MM.1S (cell line): ENCODE measurements at regions not wholly inside any gene's neighbourhood (a gene's known extent, or its start where the extent isn't known, plus 50 kb on each side); places are given as distances from the start of the nearest gene placed in this dataset.

Experiments used
- DNase-seq: peaks from one replicate; pipeline ENCODE4 v3.0.0-alpha.2; 2015
- H2AFZ ChIP-seq: fragments of 300-600 bp; sonication (generic); 2 replicates; pipeline ENCODE4 v1.6.0; 2016; ENCODE audit warnings: antibody characterized with exemption, low read length
- H3F3A ChIP-seq: fragments of 300-600 bp; sonication (generic); 2 replicates; pipeline ENCODE4 v1.6.1; 2016; ENCODE audit warnings: mild to moderate bottlenecking, antibody characterized with exemption, low read length, moderate library complexity, mixed read lengths; ENCODE audit not compliant: insufficient read depth
- H3K27ac ChIP-seq: fragments of 300-600 bp; sonication (generic); 2 replicates; pipeline ENCODE4 v1.5.1; 2016; ENCODE audit warnings: mild to moderate bottlenecking, low read length
- H3K27me3 ChIP-seq: fragments of 300-600 bp; sonication (generic); replicated peaks from 2 replicates; pipeline ENCODE4 v1.6.0; 2016; ENCODE audit warnings: low read length; ENCODE audit not compliant: insufficient read depth
- H3K36me3 ChIP-seq: fragments of 300-600 bp; sonication (generic); replicated peaks from 2 replicates; pipeline ENCODE4 v1.6.1; 2016; ENCODE audit warnings: mild to moderate bottlenecking, low read length, mixed read lengths; ENCODE audit not compliant: insufficient read depth
- H3K4me1 ChIP-seq: fragments of 300-600 bp; sonication (generic); 2 replicates; pipeline ENCODE4 v1.6.1; 2016; ENCODE audit warnings: low read length, mixed read lengths
- H3K4me2 ChIP-seq: fragments of 300-600 bp; sonication (generic); 2 replicates; pipeline ENCODE4 v1.6.0; 2016; ENCODE audit warnings: low read depth, low read length
- H3K4me3 ChIP-seq: fragments of 300-600 bp; sonication (generic); 2 replicates; pipeline ENCODE4 v1.5.1; 2016; ENCODE audit warnings: low read length, mixed read lengths
- H3K79me2 ChIP-seq: fragments of 300-600 bp; sonication (generic); 2 replicates; pipeline ENCODE4 v1.6.1; 2016; ENCODE audit warnings: mixed run types, low read length, mixed read lengths
- H3K9ac ChIP-seq: fragments of 300-600 bp; sonication (generic); 2 replicates; pipeline ENCODE4 v1.6.1; 2016; ENCODE audit warnings: low read length, mixed read lengths
- H3K9me2 ChIP-seq: fragments of 300-600 bp; sonication (generic); replicated peaks from 2 replicates; pipeline ENCODE4 v1.6.1; 2016; ENCODE audit warnings: mild to moderate bottlenecking, low read length, mixed read lengths; ENCODE audit not compliant: insufficient read depth
- H3K9me3 ChIP-seq: fragments of 300-600 bp; sonication (generic); replicated peaks from 2 replicates; pipeline ENCODE4 v1.6.1; 2016; ENCODE audit warnings: mild to moderate bottlenecking, low read length, mixed read lengths; ENCODE audit not compliant: insufficient read depth
- H4K20me1 ChIP-seq: fragments of 300-600 bp; sonication (generic); 2 replicates; pipeline ENCODE4 v1.6.1; 2016; ENCODE audit warnings: mild to moderate bottlenecking, low read length, moderate library complexity, mixed read lengths; ENCODE audit not compliant: insufficient read depth
- EZH2 ChIP-seq: fragments of 300-600 bp; sonication (generic); optimal IDR thresholded peaks from 2 replicates; pipeline ENCODE3; 2017; ENCODE audit warnings: low read depth, mild to moderate bottlenecking, antibody characterized with exemption, low read length, mixed read lengths
- EZH2phosphoT487 ChIP-seq: fragments of 300-600 bp; sonication (generic); IDR thresholded peaks from 2 replicates; pipeline ENCODE4 v1.6.1; 2018; ENCODE audit warnings: antibody characterized with exemption, low read length
- TF ChIP-seq, protein P1 (sequence below): fragments of 300-600 bp; sonication (generic); IDR thresholded peaks from 2 replicates; pipeline ENCODE4 v1.5.1; 2016; ENCODE audit warnings: antibody characterized with exemption, low read length, mixed read lengths

GRCh38 chr1:186770421-186770820 lies 58.3 kb upstream of the PLA2G4A start:
- H3K27ac ChIP-seq = no peak overlapping the region
- H3K9me2 ChIP-seq = no peaks in the 10 kb centered on the region
- H3K4me1 ChIP-seq = peaks cover 71% of the 10 kb centered on the region
- no peak overlapping the region for H3K9ac ChIP-seq
- H3K9me3 ChIP-seq = no peaks in the 10 kb centered on the region
- TF ChIP-seq, protein P1, sequence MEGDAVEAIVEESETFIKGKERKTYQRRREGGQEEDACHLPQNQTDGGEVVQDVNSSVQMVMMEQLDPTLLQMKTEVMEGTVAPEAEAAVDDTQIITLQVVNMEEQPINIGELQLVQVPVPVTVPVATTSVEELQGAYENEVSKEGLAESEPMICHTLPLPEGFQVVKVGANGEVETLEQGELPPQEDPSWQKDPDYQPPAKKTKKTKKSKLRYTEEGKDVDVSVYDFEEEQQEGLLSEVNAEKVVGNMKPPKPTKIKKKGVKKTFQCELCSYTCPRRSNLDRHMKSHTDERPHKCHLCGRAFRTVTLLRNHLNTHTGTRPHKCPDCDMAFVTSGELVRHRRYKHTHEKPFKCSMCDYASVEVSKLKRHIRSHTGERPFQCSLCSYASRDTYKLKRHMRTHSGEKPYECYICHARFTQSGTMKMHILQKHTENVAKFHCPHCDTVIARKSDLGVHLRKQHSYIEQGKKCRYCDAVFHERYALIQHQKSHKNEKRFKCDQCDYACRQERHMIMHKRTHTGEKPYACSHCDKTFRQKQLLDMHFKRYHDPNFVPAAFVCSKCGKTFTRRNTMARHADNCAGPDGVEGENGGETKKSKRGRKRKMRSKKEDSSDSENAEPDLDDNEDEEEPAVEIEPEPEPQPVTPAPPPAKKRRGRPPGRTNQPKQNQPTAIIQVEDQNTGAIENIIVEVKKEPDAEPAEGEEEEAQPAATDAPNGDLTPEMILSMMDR = no peak
- TF ChIP-seq EZH2phosphoT487 = no peak
- no peak for TF ChIP-seq EZH2
- H4K20me1 ChIP-seq = no peaks in the 10 kb centered on the region
- no peaks in the 10 kb centered on the region for H3K36me3 ChIP-seq
- H3K4me2 ChIP-seq = no peak overlapping the region
- no peak for DNase-seq
- peaks cover 31% of the 10 kb centered on the region for H3F3A ChIP-seq
- no peak overlapping the region for H2AFZ ChIP-seq
- H3K4me3 ChIP-seq = no peak overlapping the region
- H3K79me2 ChIP-seq = no peaks in the 10 kb centered on the region
- H3K27me3 ChIP-seq = no peaks in the 10 kb centered on the region

DNA sequence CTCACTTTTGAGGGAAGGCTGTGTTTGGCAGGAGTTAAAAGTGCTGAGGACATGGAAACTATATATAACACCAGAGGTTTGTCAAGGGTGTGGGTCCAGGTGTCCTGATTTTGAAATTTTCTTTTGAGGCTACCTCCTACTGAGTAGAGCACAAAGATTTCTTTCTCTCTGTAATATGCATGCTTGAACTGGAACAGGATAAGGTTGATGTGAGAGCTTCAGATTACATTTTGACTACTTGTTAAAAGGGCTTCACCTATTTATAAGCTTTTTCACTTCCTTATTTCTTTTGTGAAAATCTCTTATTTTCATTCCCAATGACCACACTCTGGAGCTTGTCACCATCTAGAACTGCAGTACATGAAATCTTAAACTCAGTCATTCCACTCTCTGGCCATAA lies 59.8 kb upstream of the PLA2G4A start:
- no peaks in the 10 kb centered on the region for H3K27me3 ChIP-seq
- H3K36me3 ChIP-seq = no peaks in the 10 kb centered on the region
- peaks cover 67% of the 10 kb centered on the region for H3K4me1 ChIP-seq
- H3K4me3 ChIP-seq = peak overlapping the region; percentile 21; the same call in 1 of the 2 replicates
- DNase-seq = peak; percentile 82
- H3K79me2 ChIP-seq = no peaks in the 10 kb centered on the region
- peak overlapping the region; percentile 73 for H3K4me2 ChIP-seq
- H3K9ac ChIP-seq = peak overlapping the region; percentile 3; the same call in 1 of the 2 replicates
- 0 out of 2 replicates have a peak overlapping the region, but pooled peaks have one; percentile 3 for H2AFZ ChIP-seq
- H3K27ac ChIP-seq = peak overlapping the region; percentile 80
- no peaks in the 10 kb centered on the region for H3K9me2 ChIP-seq
- H3K9me3 ChIP-seq = no peaks in the 10 kb centered on the region
- TF ChIP-seq EZH2phosphoT487 (no peak), EZH2 (no peak)
- TF ChIP-seq, protein P1 = no peak
- H3F3A ChIP-seq = peaks cover 28% of the 10 kb centered on the region
- no peaks in the 10 kb centered on the region for H4K20me1 ChIP-seq

- H3K79me2 ChIP-seq = no peaks in the 10 kb centered on the region
- no peaks in the 10 kb centered on the region for H3K36me3 ChIP-seq
- no peak overlapping the region for H3K4me3 ChIP-seq
- peaks cover 68% of the 10 kb centered on the region for H3K4me1 ChIP-seq
- no peaks in the 10 kb centered on the region for H3K27me3 ChIP-seq
- no peaks in the 10 kb centered on the region for H4K20me1 ChIP-seq
- no peak overlapping the region for H3K9ac ChIP-seq
- H3F3A ChIP-seq = peaks cover 30% of the 10 kb centered on the region
- no peak overlapping the region for H3K27ac ChIP-seq
- H3K4me2 ChIP-seq = no peak overlapping the region
- no peaks in the 10 kb centered on the region for H3K9me2 ChIP-seq
- no peak for DNase-seq
- no peaks in the 10 kb centered on the region for H3K9me3 ChIP-seq
- 0 out of 2 replicates have a peak overlapping the region, but pooled peaks have one; percentile 27 for H2AFZ ChIP-seq
- TF ChIP-seq EZH2phosphoT487 = no peak
- TF ChIP-seq, protein P1 = no peak
- no peak for TF ChIP-seq EZH2
Measured at GRCh38 chr1:186765446-186765845, 63.3 kb upstream of the PLA2G4A start.
